PC-3 (cell line): ENCODE measurements at regions not wholly inside any gene's neighbourhood (a gene's known extent, or its start where the extent isn't known, plus 50 kb on each side); places are given as distances from the start of the nearest gene placed in this dataset.

Source experiments
- ATAC-seq: fragments of 200-7000 bp; cut with Tn5 transposase; 2 replicates; pipeline ENCODE4 v1.9.1; 2020; ENCODE audit warnings: mild to moderate bottlenecking, moderate library complexity
- BruUV-seq: library from RNA; stranded (reverse); fragments of 400-500 nt; replicated peaks from 2 replicates; lab custom pipeline; 2021; lab: Mats Ljungman, UMichigan
- CTCF ChIA-PET: fragments of 300-600 bp; sonication (Branson Sonifier 250); formaldehyde crosslinking; loops from one replicate; lab custom pipeline; 2022; ENCODE audit warnings: antibody characterized with exemption; lab: Charles Lee
- POLR2A ChIA-PET: fragments of 300-600 bp; sonication (Branson Sonifier 250); formaldehyde crosslinking; loops from one replicate; lab custom pipeline; 2022; ENCODE audit warnings: antibody characterized with exemption; ENCODE audit not compliant: unreplicated experiment; lab: Charles Lee
- DNase-seq: peaks from one replicate; pipeline ENCODE4 v3.0.0-alpha.2; 2015
- H2AFZ ChIP-seq: fragments of 300-600 bp; sonication (generic); 2 replicates; pipeline ENCODE4 v1.6.0; 2016; ENCODE audit warnings: antibody characterized with exemption, low read length
- H3F3A ChIP-seq: fragments of 300-600 bp; sonication (generic); one replicate; pipeline ENCODE4 v1.6.0; 2017; ENCODE audit warnings: antibody characterized with exemption, low read length, control low read depth, mild to moderate bottlenecking; ENCODE audit not compliant: unreplicated experiment
- H3K27ac ChIP-seq: fragments of 300-600 bp; sonication (generic); 2 replicates; pipeline ENCODE4 v1.5.1; 2016; ENCODE audit warnings: mild to moderate bottlenecking, low read length
- H3K27me3 ChIP-seq: fragments of 300-600 bp; sonication (generic); 2 replicates; pipeline ENCODE4 v1.6.1; 2016; ENCODE audit warnings: low read length, mixed read lengths
- H3K36me3 ChIP-seq: fragments of 300-600 bp; sonication (generic); 2 replicates; pipeline ENCODE4 v1.6.1; 2016; ENCODE audit warnings: low read depth, mixed run types, low read length, mixed read lengths
- H3K4me1 ChIP-seq: fragments of 300-600 bp; sonication (generic); 2 replicates; pipeline ENCODE4 v1.5.1; 2016; ENCODE audit warnings: low read length; ENCODE audit not compliant: insufficient read depth
- H3K4me2 ChIP-seq: fragments of 300-600 bp; sonication (generic); 2 replicates; pipeline ENCODE4 v1.6.0; 2016; ENCODE audit warnings: low read length
- H3K4me3 ChIP-seq: fragments of 300-600 bp; sonication (generic); 2 replicates; pipeline ENCODE4 v1.5.1; 2016; ENCODE audit warnings: mild to moderate bottlenecking, low read length, mixed read lengths
- H3K79me2 ChIP-seq: fragments of 300-600 bp; sonication (generic); 2 replicates; pipeline ENCODE4 v1.6.1; 2017; ENCODE audit warnings: low read length, mixed read lengths
- H3K9ac ChIP-seq: fragments of 300-600 bp; sonication (generic); 2 replicates; pipeline ENCODE4 v1.6.0; 2016; ENCODE audit warnings: mild to moderate bottlenecking, low read length
- H3K9me2 ChIP-seq: fragments of 300-600 bp; sonication (generic); replicated peaks from 2 replicates; pipeline ENCODE4 v1.6.1; 2016; ENCODE audit warnings: mixed run types, low read length, mixed read lengths
- H3K9me3 ChIP-seq: fragments of 300-600 bp; sonication (generic); 2 replicates; pipeline ENCODE4 v1.6.1; 2016; ENCODE audit warnings: low read length, mixed read lengths
- H4K20me1 ChIP-seq: fragments of 300-600 bp; sonication (generic); 2 replicates; pipeline ENCODE4 v1.6.1; 2016; ENCODE audit warnings: low read length, mixed read lengths
- CTCF ChIP-seq: fragments of 300-600 bp; sonication (generic); conservative IDR thresholded peaks from 2 replicates; pipeline ENCODE4 v1.5.1; 2017; ENCODE audit warnings: antibody characterized with exemption, low read depth, mild to moderate bottlenecking, low read length
- EZH2 ChIP-seq: fragments of 300-600 bp; sonication (generic); IDR thresholded peaks from one replicate; pipeline ENCODE4 v1.6.1; 2017; ENCODE audit warnings: antibody characterized with exemption, mild to moderate bottlenecking, low read length; ENCODE audit not compliant: unreplicated experiment
- EZH2phosphoT487 ChIP-seq: fragments of 300-600 bp; sonication (generic); IDR thresholded peaks from 2 replicates; pipeline ENCODE4 v1.6.1; 2018; ENCODE audit warnings: mild to moderate bottlenecking, antibody characterized with exemption, low read length, borderline replicate concordance
- intact Hi-C: fragments of 100-400 bp; cut with micrococcal nuclease; formaldehyde crosslinking; loops from 2 replicates; pipeline ENCODE4 v1.9.0; 2023

DNA sequence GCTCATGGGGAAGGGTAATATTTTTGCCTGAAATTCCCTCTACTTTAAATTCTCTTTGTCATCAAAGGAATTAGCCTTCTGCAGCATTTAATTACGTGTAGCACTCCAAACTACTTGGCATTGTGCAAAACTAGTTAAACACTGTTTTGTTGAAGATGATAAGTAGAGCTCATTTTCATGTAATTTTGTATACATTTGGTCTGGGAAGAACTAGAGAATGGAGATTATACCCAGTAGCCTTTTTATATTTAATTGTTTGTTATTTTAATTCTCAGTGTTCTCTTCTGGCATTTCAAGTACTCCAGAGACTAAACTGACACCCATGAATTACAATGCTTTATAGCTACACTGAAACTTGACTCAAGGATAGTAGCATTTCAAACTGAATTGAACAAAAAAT lies 211.5 kb upstream of the SMIM31 start:
- ATAC-seq (no peak), DNase-seq (no peak)
- Histone ChIP-seq H3K27me3 (no peaks in the 10 kb centered on the region), H3K4me1 (peaks cover under 1% of the 10 kb centered on the region; the same call in 1 of the 2 replicates), H3F3A (no peaks in the 10 kb centered on the region), H3K4me3 (no peak overlapping the region), H3K4me2 (no peak overlapping the region), H3K9me2 (no peaks in the 10 kb centered on the region), H4K20me1 (no peaks in the 10 kb centered on the region), H3K9ac (no peak overlapping the region), H3K9me3 (no peaks in the 10 kb centered on the region), H3K36me3 (no peaks in the 10 kb centered on the region), H3K79me2 (no peaks in the 10 kb centered on the region), H3K27ac (no peak overlapping the region), H2AFZ (no peak overlapping the region)
- TF ChIP-seq EZH2 (no peak), EZH2phosphoT487 (no peak), CTCF (no peak)
- ChIA-PET CTCF (no interaction called here), POLR2A (no interaction called here)
- no TSS peak for BruUV-seq
- intact Hi-C loops, result no loop called here

- ChIA-PET CTCF (no interaction called here), POLR2A (no interaction called here)
- BruUV-seq, result no TSS peak
- H3K9me3 ChIP-seq, result no peaks in the 10 kb centered on the region
- H3K79me2 ChIP-seq, result no peaks in the 10 kb centered on the region
- H3K27me3 ChIP-seq, result no peaks in the 10 kb centered on the region
- no peaks in the 10 kb centered on the region for H3K4me1 ChIP-seq
- DNase-seq, result no peak
- no peak overlapping the region for H3K9ac ChIP-seq
- H3K36me3 ChIP-seq, result no peaks in the 10 kb centered on the region
- no peaks in the 10 kb centered on the region for H4K20me1 ChIP-seq
- no peak overlapping the region for H3K4me2 ChIP-seq
- TF ChIP-seq CTCF (no peak), EZH2phosphoT487 (no peak), EZH2 (no peak)
- no peak overlapping the region for H3K4me3 ChIP-seq
- no peak overlapping the region for H2AFZ ChIP-seq
- intact Hi-C loops, result no loop called here
- no peaks in the 10 kb centered on the region for H3F3A ChIP-seq
- ATAC-seq, result no peak
- H3K27ac ChIP-seq, result no peak overlapping the region
- no peaks in the 10 kb centered on the region for H3K9me2 ChIP-seq
These were observed 202.8 kb upstream of the SMIM31 start for GRCh38 chr4:164550989-164551712.

DNA sequence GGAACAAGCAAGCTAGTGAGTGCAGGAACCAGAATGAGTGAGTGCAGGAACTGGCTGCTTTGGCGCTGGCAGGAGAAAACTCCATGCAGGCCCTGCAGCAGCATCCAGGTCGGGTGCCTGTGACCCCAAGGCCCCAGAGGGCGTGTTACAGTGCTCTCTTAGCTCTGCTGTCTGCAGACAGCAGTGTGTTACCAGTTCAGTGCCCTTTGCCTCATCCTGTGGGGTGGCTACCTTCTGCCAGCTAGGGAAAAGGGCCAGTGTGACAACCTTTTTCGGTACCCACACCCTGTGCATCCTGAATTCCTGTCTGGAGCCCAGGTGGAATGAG lies 202.3 kb upstream of the SMIM31 start:
- Histone ChIP-seq H4K20me1 (no peaks in the 10 kb centered on the region), H2AFZ (no peak overlapping the region), H3K4me1 (no peaks in the 10 kb centered on the region), H3K4me2 (no peak overlapping the region), H3K27ac (no peak overlapping the region), H3K9me3 (no peaks in the 10 kb centered on the region), H3K79me2 (no peaks in the 10 kb centered on the region), H3K9ac (no peak overlapping the region), H3K4me3 (no peak overlapping the region), H3F3A (no peaks in the 10 kb centered on the region), H3K27me3 (no peaks in the 10 kb centered on the region), H3K9me2 (no peaks in the 10 kb centered on the region), H3K36me3 (no peaks in the 10 kb centered on the region)
- intact Hi-C loops, result no loop called here
- ATAC-seq (no peak), DNase-seq (no peak)
- ChIA-PET CTCF (no interaction called here), POLR2A (no interaction called here)
- no TSS peak for BruUV-seq
- no peak for TF ChIP-seq EZH2phosphoT487
- no peak for TF ChIP-seq EZH2
- no peak for TF ChIP-seq CTCF
